ENCODE measurements at regions not wholly inside any gene's neighbourhood (a gene's known extent, or its start where the extent isn't known, plus 50 kb on each side); places are given as distances from the start of the nearest gene placed in this dataset.
A peak's percentile ranks its signal among the peaks of the same experiment; 100 is the strongest.

GRCh38 chr1:82646336-82646735 lies 845.6 kb downstream of the ADGRL2 start:
- no peaks in the 10 kb centered on the region for H3K9me3 ChIP-seq
- H3K4me1 ChIP-seq (ENCODE audit: control insufficient read depth in 1 of 2, low read depth in 2 of 2): peaks cover 0 to 26% of the 10 kb centered on the region in 2 donors
- H3K36me3 ChIP-seq: no peaks in the 10 kb centered on the region
- TF ChIP-seq, protein P1, sequence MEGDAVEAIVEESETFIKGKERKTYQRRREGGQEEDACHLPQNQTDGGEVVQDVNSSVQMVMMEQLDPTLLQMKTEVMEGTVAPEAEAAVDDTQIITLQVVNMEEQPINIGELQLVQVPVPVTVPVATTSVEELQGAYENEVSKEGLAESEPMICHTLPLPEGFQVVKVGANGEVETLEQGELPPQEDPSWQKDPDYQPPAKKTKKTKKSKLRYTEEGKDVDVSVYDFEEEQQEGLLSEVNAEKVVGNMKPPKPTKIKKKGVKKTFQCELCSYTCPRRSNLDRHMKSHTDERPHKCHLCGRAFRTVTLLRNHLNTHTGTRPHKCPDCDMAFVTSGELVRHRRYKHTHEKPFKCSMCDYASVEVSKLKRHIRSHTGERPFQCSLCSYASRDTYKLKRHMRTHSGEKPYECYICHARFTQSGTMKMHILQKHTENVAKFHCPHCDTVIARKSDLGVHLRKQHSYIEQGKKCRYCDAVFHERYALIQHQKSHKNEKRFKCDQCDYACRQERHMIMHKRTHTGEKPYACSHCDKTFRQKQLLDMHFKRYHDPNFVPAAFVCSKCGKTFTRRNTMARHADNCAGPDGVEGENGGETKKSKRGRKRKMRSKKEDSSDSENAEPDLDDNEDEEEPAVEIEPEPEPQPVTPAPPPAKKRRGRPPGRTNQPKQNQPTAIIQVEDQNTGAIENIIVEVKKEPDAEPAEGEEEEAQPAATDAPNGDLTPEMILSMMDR (IDR thresholded peaks at IDR 0.05): no peak
- H3K4me3 ChIP-seq: peak overlapping the region; percentile 15
- H3K27me3 ChIP-seq (replicated peaks; ENCODE audit: insufficient read depth): no peaks in the 10 kb centered on the region
- ATAC-seq (ENCODE audit: insufficient number of reproducible peaks, low FRiP score, low read depth) (no peak), DNase-seq (ENCODE audit: low spot score) (no peak)
- H3K27ac ChIP-seq: no peak overlapping the region

GRCh38 chr1:82644186-82644915 lies 843.6 kb downstream of the ADGRL2 start:
- Histone ChIP-seq H3K27me3 (replicated peaks; ENCODE audit: insufficient read depth) (no peaks in the 10 kb centered on the region), H3K27ac (no peak overlapping the region)

GRCh38 chr1:82640352-82640751 lies 839.6 kb downstream of the ADGRL2 start:
- H3K36me3 ChIP-seq: no peaks in the 10 kb centered on the region
- no peak overlapping the region for H3K27ac ChIP-seq
- peaks cover 0 to 27% of the 10 kb centered on the region in 2 donors for H3K4me1 ChIP-seq (ENCODE audit: control insufficient read depth in 1 of 2, low read depth in 2 of 2)
- H3K9me3 ChIP-seq: no peaks in the 10 kb centered on the region
- H3K4me3 ChIP-seq: no peak overlapping the region
- H3K27me3 ChIP-seq (replicated peaks; ENCODE audit: insufficient read depth): no peaks in the 10 kb centered on the region
- TF ChIP-seq, protein P1 (IDR thresholded peaks at IDR 0.05): no peak
- no peak for ATAC-seq (ENCODE audit: insufficient number of reproducible peaks, low FRiP score, low read depth)
- DNase-seq (ENCODE audit: low spot score): no peak

More at GRCh38 chr1:82644186-82644915, 843.6 kb downstream of the ADGRL2 start:
- H3K4me1 ChIP-seq (ENCODE audit: control insufficient read depth in 1 of 2, low read depth in 2 of 2): peaks cover 0 to 30% of the 10 kb centered on the region in 2 donors
- ATAC-seq (ENCODE audit: insufficient number of reproducible peaks, low FRiP score, low read depth) (no peak), DNase-seq (ENCODE audit: low spot score) (no peak)
- H3K36me3 ChIP-seq: no peaks in the 10 kb centered on the region
- TF ChIP-seq, protein P1 (IDR thresholded peaks at IDR 0.05): no peak
- H3K4me3 ChIP-seq: no peak overlapping the region
- no peaks in the 10 kb centered on the region for H3K9me3 ChIP-seq

DNA sequence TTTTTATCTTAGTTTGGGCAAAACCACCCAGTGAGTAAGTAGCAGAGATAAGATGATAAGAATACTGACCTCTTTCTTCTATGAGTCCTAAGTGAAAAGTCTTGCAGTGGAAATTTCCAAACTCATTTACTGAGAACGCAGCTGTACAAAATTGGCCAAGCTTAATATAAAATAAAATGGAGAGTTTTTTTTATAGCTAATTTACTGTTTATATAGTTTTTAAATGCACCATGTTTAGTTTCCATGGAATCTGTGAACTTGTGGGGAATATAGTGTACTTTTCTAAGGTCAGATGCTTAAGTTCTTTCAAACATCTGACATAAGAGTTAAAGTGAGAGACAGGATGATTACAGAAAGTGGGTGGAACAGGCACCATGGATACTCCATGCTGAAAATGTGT lies 833.5 kb downstream of the ADGRL2 start:
- no peaks in the 10 kb centered on the region for H3K27me3 ChIP-seq (replicated peaks; ENCODE audit: insufficient read depth)
- TF ChIP-seq, protein P1 (IDR thresholded peaks at IDR 0.05): no peak
- H3K27ac ChIP-seq: no peak overlapping the region
- H3K9me3 ChIP-seq: no peaks in the 10 kb centered on the region
- no peak overlapping the region for H3K4me3 ChIP-seq
- peaks cover 0 to 12% of the 10 kb centered on the region in 2 donors for H3K4me1 ChIP-seq (ENCODE audit: control insufficient read depth in 1 of 2, low read depth in 2 of 2)
- H3K36me3 ChIP-seq: no peaks in the 10 kb centered on the region
- ATAC-seq (ENCODE audit: insufficient number of reproducible peaks, low FRiP score, low read depth) (no peak), DNase-seq (ENCODE audit: low spot score) (no peak)

- DNase-seq (ENCODE audit: low spot score) (no peak), ATAC-seq (ENCODE audit: insufficient number of reproducible peaks, low FRiP score, low read depth) (no peak)
- no peak overlapping the region for H3K4me3 ChIP-seq
- no peak overlapping the region for H3K27ac ChIP-seq
- TF ChIP-seq, protein P1 (IDR thresholded peaks at IDR 0.05): no peak
- H3K36me3 ChIP-seq: no peaks in the 10 kb centered on the region
- no peaks in the 10 kb centered on the region for H3K9me3 ChIP-seq
- peaks cover 0 to 7% of the 10 kb centered on the region in 2 donors for H3K4me1 ChIP-seq (ENCODE audit: control insufficient read depth in 1 of 2, low read depth in 2 of 2)
- H3K27me3 ChIP-seq (replicated peaks; ENCODE audit: insufficient read depth): no peaks in the 10 kb centered on the region
Measured at GRCh38 chr1:82632155-82632554, 831.4 kb downstream of the ADGRL2 start.

Data from thoracic aorta (tissue), 2 donors.